BLaER1 treated with 17β-estradiol and CSF1 and Interleukin-3, amounts not matched to agents 10 nM and 100 nM (cell line): ENCODE measurements at regions not wholly inside any gene's neighbourhood (a gene's known extent, or its start where the extent isn't known, plus 50 kb on each side); places are given as distances from the start of the nearest gene placed in this dataset.

Experiments used
- H3K27ac ChIP-seq, 11 experiments: shearing (Covaris generic); formaldehyde crosslinking; 2 replicates each; pipeline ENCODE4 v1.8.1; 2022
- H3K27me3 ChIP-seq, 11 experiments: shearing (Covaris generic); formaldehyde crosslinking; 2 replicates each; pipeline ENCODE4 v1.8.1; 2022
- H3K36me3 ChIP-seq, 11 experiments: shearing (Covaris generic); formaldehyde crosslinking; 2 replicates each; pipeline ENCODE4 v1.8.1; 2022
- H3K4me1 ChIP-seq, 10 experiments: shearing (Covaris generic); formaldehyde crosslinking; 2 replicates each; pipeline ENCODE4 v1.8.1; 2022
- H3K4me2 ChIP-seq, 11 experiments: shearing (Covaris generic); formaldehyde crosslinking; 2 replicates each; pipeline ENCODE4 v1.8.1; 2022
- H3K4me3 ChIP-seq, 10 experiments: shearing (Covaris generic); formaldehyde crosslinking; 2 replicates each; pipeline ENCODE4 v1.8.1; 2022
- H3K9ac ChIP-seq, 11 experiments: shearing (Covaris generic); formaldehyde crosslinking; 2 replicates each; pipeline ENCODE4 v1.8.1; 2022
- H3K9me3 ChIP-seq, 11 experiments: shearing (Covaris generic); formaldehyde crosslinking; replicated peaks in 1 of 11; 2 replicates each; pipeline ENCODE4 v1.8.1; 2022
- H4K20me1 ChIP-seq, 11 experiments: shearing (Covaris generic); formaldehyde crosslinking; 2 replicates each; pipeline ENCODE4 v1.8.1; 2022
- Cebpa-rat ChIP-seq, 11 experiments: shearing (Covaris generic); IDR thresholded peaks; 2 replicates each; pipeline ENCODE4 v1.8.1; 2022

GRCh38 chr9:88045686-88046085 lies 71.4 kb upstream of the CDK20 start:
- Histone ChIP-seq H3K9ac (no peak overlapping the region), H3K4me3 (no peak overlapping the region)

GRCh38 chr9:88044200-88044599 lies 69.9 kb upstream of the CDK20 start:
- Histone ChIP-seq H3K4me1 (no peaks in the 10 kb centered on the region), H3K4me2 (no peak overlapping the region), H3K36me3 (peaks cover 0 to 10% (median 5%) of the 10 kb centered on the region in 11 experiments; a peak in 2 of 22 replicates), H3K9me3 (peaks cover 27 to 60% (median 36%) of the 10 kb centered on the region in 11 experiments), H3K27ac (no peak overlapping the region), H3K9ac (no peak overlapping the region), H3K27me3 (no peaks in the 10 kb centered on the region), H4K20me1 (no peaks in the 10 kb centered on the region), H3K4me3 (peak overlapping the region in 1 of 10 experiments; percentile 12; a peak in 2 of 20 replicates)
- TF ChIP-seq Cebpa-rat (IDR thresholded peaks at IDR 0.05): no peak

More at GRCh38 chr9:88045686-88046085, 71.4 kb upstream of the CDK20 start:
- H3K4me2 ChIP-seq: no peak overlapping the region
- H3K9me3 ChIP-seq: peaks cover 27 to 48% (median 31%) of the 10 kb centered on the region in 11 experiments
- H3K27me3 ChIP-seq: no peaks in the 10 kb centered on the region
- no peak for TF ChIP-seq Cebpa-rat (IDR thresholded peaks at IDR 0.05)
- no peak overlapping the region for H3K27ac ChIP-seq
- peaks cover 0 to 10% (median 5%) of the 10 kb centered on the region in 11 experiments; a peak in 2 of 22 replicates for H3K36me3 ChIP-seq
- H4K20me1 ChIP-seq: no peaks in the 10 kb centered on the region
- no peaks in the 10 kb centered on the region for H3K4me1 ChIP-seq

GRCh38 chr9:88043647-88044046 lies 69.3 kb upstream of the CDK20 start:
- TF ChIP-seq Cebpa-rat (IDR thresholded peaks at IDR 0.05): no peak
- no peak overlapping the region for H3K4me2 ChIP-seq

GRCh38 chr9:88041447-88041846 lies 67.1 kb upstream of the CDK20 start:
- Histone ChIP-seq H3K9ac (no peak overlapping the region), H3K4me1 (no peaks in the 10 kb centered on the region), H3K9me3 (peaks cover 54 to 80% (median 60%) of the 10 kb centered on the region in 11 experiments), H3K36me3 (peaks cover 0 to 15% (median 5%) of the 10 kb centered on the region in 11 experiments; a peak in 3 of 22 replicates), H4K20me1 (no peaks in the 10 kb centered on the region), H3K27me3 (no peaks in the 10 kb centered on the region), H3K27ac (no peak overlapping the region), H3K4me3 (no peak overlapping the region), H3K4me2 (no peak overlapping the region)
- no peak for TF ChIP-seq Cebpa-rat (IDR thresholded peaks at IDR 0.05)

More at GRCh38 chr9:88043647-88044046, 69.3 kb upstream of the CDK20 start:
- Histone ChIP-seq H3K36me3 (peaks cover 0 to 10% (median 5%) of the 10 kb centered on the region in 11 experiments; a peak in 2 of 22 replicates), H3K27ac (no peak overlapping the region), H3K9me3 (peaks cover 32 to 66% (median 40%) of the 10 kb centered on the region in 11 experiments), H3K27me3 (no peaks in the 10 kb centered on the region), H3K4me1 (no peaks in the 10 kb centered on the region), H3K9ac (no peak overlapping the region), H3K4me3 (peak overlapping the region in 1 of 10 experiments; percentile 12; a peak in 1 of 20 replicates), H4K20me1 (no peaks in the 10 kb centered on the region)

- no peak overlapping the region for H3K9ac ChIP-seq
- no peaks in the 10 kb centered on the region for H4K20me1 ChIP-seq
- TF ChIP-seq Cebpa-rat (IDR thresholded peaks at IDR 0.05): no peak
- no peak overlapping the region; a peak in 1 of 20 replicates for H3K4me3 ChIP-seq
- no peaks in the 10 kb centered on the region for H3K4me1 ChIP-seq
- H3K36me3 ChIP-seq: peaks cover 0 to 5% (median 0%) of the 10 kb centered on the region in 11 experiments; a peak in 1 of 22 replicates
- H3K27ac ChIP-seq: no peak overlapping the region
- H3K4me2 ChIP-seq: no peak overlapping the region
- peaks cover 36 to 58% (median 41%) of the 10 kb centered on the region in 11 experiments for H3K9me3 ChIP-seq
- no peaks in the 10 kb centered on the region for H3K27me3 ChIP-seq
Measured at GRCh38 chr9:88037285-88037845, 63.0 kb upstream of the CDK20 start.

- no peak overlapping the region for H3K27ac ChIP-seq
- no peak for TF ChIP-seq Cebpa-rat (IDR thresholded peaks at IDR 0.05)
- no peaks in the 10 kb centered on the region for H4K20me1 ChIP-seq
Measured at GRCh38 chr9:88034964-88035363, 60.6 kb upstream of the CDK20 start.

GRCh38 chr9:88033359-88033702 lies 59.0 kb upstream of the CDK20 start:
- Histone ChIP-seq H3K4me3 (no peak overlapping the region), H3K36me3 (peaks cover 0 to 5% (median 0%) of the 10 kb centered on the region in 11 experiments; a peak in 1 of 22 replicates), H3K4me2 (no peak overlapping the region), H3K9me3 (peaks cover 28 to 38% (median 32%) of the 10 kb centered on the region in 11 experiments), H3K27me3 (no peaks in the 10 kb centered on the region), H3K4me1 (no peaks in the 10 kb centered on the region), H3K27ac (no peak overlapping the region), H4K20me1 (no peaks in the 10 kb centered on the region), H3K9ac (no peak overlapping the region)
- no peak for TF ChIP-seq Cebpa-rat (IDR thresholded peaks at IDR 0.05)

More at GRCh38 chr9:88034964-88035363, 60.6 kb upstream of the CDK20 start:
- Histone ChIP-seq H3K4me3 (no peak overlapping the region), H3K9ac (no peak overlapping the region), H3K27me3 (no peaks in the 10 kb centered on the region), H3K4me2 (no peak overlapping the region), H3K9me3 (peaks cover 36 to 54% (median 41%) of the 10 kb centered on the region in 11 experiments), H3K4me1 (no peaks in the 10 kb centered on the region), H3K36me3 (peaks cover 0 to 5% (median 0%) of the 10 kb centered on the region in 11 experiments; a peak in 1 of 22 replicates)

GRCh38 chr9:88028338-88028737 lies 54.0 kb upstream of the CDK20 start:
- Histone ChIP-seq H3K27me3 (no peaks in the 10 kb centered on the region), H3K4me1 (no peaks in the 10 kb centered on the region), H4K20me1 (no peaks in the 10 kb centered on the region), H3K36me3 (no peaks in the 10 kb centered on the region), H3K27ac (no peak overlapping the region), H3K9me3 (no peaks in the 10 kb centered on the region), H3K4me2 (no peak overlapping the region), H3K9ac (no peak overlapping the region), H3K4me3 (no peak overlapping the region)
- TF ChIP-seq Cebpa-rat (IDR thresholded peaks at IDR 0.05): no peak

- Histone ChIP-seq H3K4me2 (no peak overlapping the region), H3K36me3 (no peaks in the 10 kb centered on the region), H4K20me1 (no peaks in the 10 kb centered on the region), H3K27me3 (no peaks in the 10 kb centered on the region), H3K4me1 (no peaks in the 10 kb centered on the region), H3K4me3 (no peak overlapping the region), H3K9ac (no peak overlapping the region), H3K9me3 (peaks cover 0 to 4% (median 0%) of the 10 kb centered on the region in 11 experiments; a peak in 1 of 22 replicates), H3K27ac (no peak overlapping the region)
- no peak for TF ChIP-seq Cebpa-rat (IDR thresholded peaks at IDR 0.05)
Measured at GRCh38 chr9:88026118-88026479, 51.8 kb upstream of the CDK20 start.
